GM18502 (cell line): ENCODE measurements at regions not wholly inside any gene's neighbourhood (a gene's known extent, or its start where the extent isn't known, plus 50 kb on each side); places are given as distances from the start of the nearest gene placed in this dataset.
A peak's percentile ranks its signal among the peaks of the same experiment; 100 is the strongest.
"Not testable (repeated sequence)": the region's sequence is repeated elsewhere in the genome, so short reads cannot be mapped to it uniquely, and the experiment has no call there.

Experiments
- ATAC-seq: cut with Tn5 transposase; IDR thresholded peaks from one replicate; pipeline ENCODE4 v1.9.1; 2021; ENCODE audit warnings: mild to moderate bottlenecking; ENCODE audit not compliant: unreplicated experiment, poor library complexity

DNA sequence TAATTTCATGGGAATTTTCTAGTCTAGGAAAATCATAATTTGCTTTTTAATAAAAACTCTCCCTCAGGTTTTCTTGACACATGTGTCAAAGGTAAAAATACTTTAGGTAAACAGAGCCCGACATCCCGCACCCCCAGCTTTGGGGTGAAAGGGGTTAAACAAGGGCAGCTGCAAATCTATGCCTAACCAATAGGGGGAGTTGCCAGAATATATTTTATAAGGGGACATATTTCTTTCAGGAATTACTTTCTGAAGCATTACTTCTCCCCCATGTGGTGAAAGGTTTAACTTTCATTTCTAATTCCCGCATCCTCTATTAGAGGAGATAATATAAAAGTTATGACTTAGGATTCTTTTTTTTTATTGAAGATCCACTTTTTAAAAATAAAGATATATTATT lies 53.9 kb upstream of the HEPH start:
- ATAC-seq, result peak; percentile 52

DNA sequence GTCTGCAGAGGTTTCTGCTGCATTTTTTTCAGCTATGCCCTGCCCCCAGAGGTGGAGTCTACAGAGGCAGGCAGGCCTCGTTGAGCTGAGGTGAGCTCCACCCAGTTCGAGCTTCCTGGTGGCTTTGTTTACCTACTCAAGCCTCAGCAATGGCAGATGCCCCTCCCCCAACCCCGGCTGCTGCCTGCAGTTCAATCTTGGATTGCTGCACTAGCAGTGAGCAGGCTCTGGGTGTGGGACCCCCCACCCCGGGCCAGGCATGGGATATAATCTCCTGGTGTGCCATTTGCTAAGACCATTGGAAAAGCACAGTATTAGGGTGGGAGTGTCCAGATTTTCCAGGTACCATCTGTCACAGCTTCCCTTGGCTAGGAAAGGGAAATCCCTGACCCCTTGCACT lies 56.2 kb upstream of the HEPH start:
- not testable (repeated sequence) for ATAC-seq

DNA sequence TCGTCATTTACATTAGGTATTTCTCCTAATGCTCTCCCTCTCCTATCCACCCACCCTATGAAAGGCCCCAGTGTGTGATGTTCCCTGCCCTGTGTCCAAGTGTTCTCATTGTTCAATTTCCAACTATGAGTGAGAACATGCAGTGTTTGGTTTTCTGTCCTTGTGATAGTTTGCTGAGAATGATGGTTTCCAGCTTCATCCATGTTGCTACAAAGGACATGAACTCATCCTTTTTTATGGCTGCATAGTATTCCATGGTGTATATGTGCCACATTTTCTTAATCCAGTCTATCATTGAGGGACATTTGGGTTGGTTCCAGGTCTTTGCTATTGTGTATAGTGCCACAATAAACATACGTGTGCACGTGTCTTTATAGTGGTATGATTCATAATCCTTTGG lies 61.6 kb upstream of the HEPH start:
- not testable (repeated sequence) for ATAC-seq

DNA sequence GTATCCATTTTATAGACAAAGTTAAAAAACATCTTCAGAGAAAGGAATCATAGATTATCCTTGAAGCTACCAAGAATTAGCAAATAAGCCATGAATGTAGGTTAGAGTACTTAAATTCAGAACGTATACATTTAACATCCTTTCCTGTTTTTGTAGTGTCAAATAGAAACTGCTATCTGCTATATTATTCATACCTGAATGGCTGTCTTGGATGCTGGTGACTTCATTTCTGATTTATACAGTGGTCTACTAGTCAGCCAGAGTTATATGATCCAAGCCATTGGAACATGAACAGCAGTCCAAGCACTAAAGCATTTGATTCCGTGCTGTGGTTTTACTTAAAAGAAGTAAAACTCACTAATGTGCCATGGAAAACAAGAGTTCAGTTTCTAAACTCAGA lies 58.3 kb upstream of the VSIG4 start:
- no peak for ATAC-seq

DNA sequence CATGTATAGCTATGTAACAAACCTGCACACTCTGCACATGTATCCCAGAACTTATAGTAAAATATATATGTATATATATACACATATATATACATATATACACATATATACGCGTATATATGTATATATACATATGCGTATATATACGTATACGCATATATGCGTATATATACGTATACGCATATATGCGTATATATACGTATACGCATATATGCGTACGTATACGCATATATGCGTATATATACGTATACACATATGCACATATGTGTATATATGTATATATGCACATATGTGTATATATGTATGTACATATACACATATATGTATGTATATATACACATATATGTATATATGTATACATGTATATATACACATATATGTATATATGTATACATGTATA lies 57.1 kb upstream of the VSIG4 start:
- not testable (repeated sequence) for ATAC-seq

DNA sequence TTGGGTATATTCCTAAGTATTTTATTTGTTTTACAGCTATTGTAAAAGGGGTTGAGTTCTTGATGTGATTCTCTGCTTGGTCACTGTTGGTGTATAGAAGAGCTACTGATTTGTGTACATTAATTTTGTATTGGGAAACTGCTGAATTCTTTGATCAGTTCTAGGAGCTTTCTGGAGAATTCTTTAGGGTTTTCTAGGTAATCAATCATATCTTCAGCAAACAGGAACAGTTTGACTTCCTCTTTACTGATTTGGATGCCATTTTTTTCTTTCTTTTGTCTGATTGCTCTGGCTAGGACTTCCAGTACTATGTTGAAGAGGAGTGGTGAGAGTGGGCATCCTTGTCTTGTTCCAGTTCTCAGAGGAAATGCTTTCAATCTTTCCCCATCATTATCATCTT lies 50.1 kb upstream of the VSIG4 start:
- not testable (repeated sequence) for ATAC-seq
